Keratinocyte (primary cell): ENCODE measurements at regions not wholly inside any gene's neighbourhood (a gene's known extent, or its start where the extent isn't known, plus 50 kb on each side); places are given as distances from the start of the nearest gene placed in this dataset.
"Not testable (repeated sequence)": the region's sequence is repeated elsewhere in the genome, so short reads cannot be mapped to it uniquely, and the experiment has no call there.

Experiments
- DNase-seq: peaks from one replicate; pipeline ENCODE4 v3.0.0-alpha.2; 2011; ENCODE audit warnings: low read depth, missing footprints, low spot score
- FAIRE-seq: peaks from 2 replicates; lab custom pipeline; 2011; peaks lifted over from hg19 to GRCh38; lab: Jason Lieb, UNC
- H2AFZ ChIP-seq: 2 replicates; pipeline ENCODE4 v1.6.0; 2012; ENCODE audit warnings: low read length, control low read depth, inconsistent platforms; ENCODE audit not compliant: control insufficient read depth
- H3K27ac ChIP-seq: 2 replicates; pipeline ENCODE4 v1.5.1; 2011; ENCODE audit warnings: low read length; ENCODE audit not compliant: control insufficient read depth, insufficient read depth
- H3K27me3 ChIP-seq: 3 replicates; pipeline ENCODE4 v1.6.0; 2011; ENCODE audit warnings: low read length; ENCODE audit not compliant: control insufficient read depth, insufficient read depth; ENCODE audit errors: extremely low read depth
- H3K36me3 ChIP-seq, 2 experiments: 2 replicates in 1 of 2; 3 replicates in 1 of 2; pipeline ENCODE4 v1.5.1; 2011; ENCODE audit warnings: low read length in 2 of 2, mild to moderate bottlenecking in 1 of 2; ENCODE audit not compliant: control insufficient read depth in 2 of 2, insufficient read depth in 2 of 2; ENCODE audit errors: extremely low read depth in 1 of 2
- H3K4me1 ChIP-seq: 3 replicates; pipeline ENCODE4 v1.5.1; 2011; ENCODE audit warnings: low read length; ENCODE audit not compliant: control insufficient read depth, insufficient read depth; ENCODE audit errors: extremely low read depth
- H3K4me2 ChIP-seq: 3 replicates; pipeline ENCODE4 v1.6.0; 2011; ENCODE audit warnings: low read depth, low read length; ENCODE audit not compliant: control insufficient read depth, insufficient read depth; ENCODE audit errors: extremely low read depth
- H3K4me3 ChIP-seq, 3 experiments: fragments of 200-600 bp in 1 of 3; sonication (generic) in 1 of 3; 2 replicates in 2 of 3; 3 replicates in 1 of 3; pipeline ENCODE4 v1.5.1; 2011 to 2016; ENCODE audit warnings: low read length in 3 of 3, mild to moderate bottlenecking in 3 of 3, control low read depth in 2 of 3, inconsistent platforms in 1 of 3, low read depth in 1 of 3, mixed read lengths in 1 of 3, mixed run types in 1 of 3, moderate library complexity in 1 of 3; ENCODE audit not compliant: control insufficient read depth in 2 of 3, insufficient read depth in 2 of 3; ENCODE audit errors: extremely low read depth in 1 of 3
- H3K79me2 ChIP-seq: 2 replicates; pipeline ENCODE4 v1.6.0; 2012; ENCODE audit warnings: low read length; ENCODE audit not compliant: control insufficient read depth, insufficient read depth
- H3K9ac ChIP-seq: 3 replicates; pipeline ENCODE4 v1.6.0; 2011; ENCODE audit warnings: low read length; ENCODE audit not compliant: control insufficient read depth, insufficient read depth; ENCODE audit errors: extremely low read depth
- H3K9me1 ChIP-seq: 3 replicates; pipeline ENCODE4 v1.6.0; 2011; ENCODE audit warnings: low read length; ENCODE audit not compliant: control insufficient read depth, insufficient read depth; ENCODE audit errors: extremely low read depth
- H3K9me3 ChIP-seq: 2 replicates; pipeline ENCODE4 v1.5.1; 2012; ENCODE audit warnings: low read depth, low read length; ENCODE audit not compliant: control insufficient read depth
- H4K20me1 ChIP-seq: 3 replicates; pipeline ENCODE4 v1.6.0; 2011; ENCODE audit warnings: low read length; ENCODE audit not compliant: control insufficient read depth, insufficient read depth; ENCODE audit errors: extremely low read depth
- CTCF ChIP-seq, 3 experiments: IDR thresholded peaks in 1 of 3; conservative IDR thresholded peaks in 1 of 3; optimal IDR thresholded peaks in 1 of 3; 2 replicates in 2 of 3; 3 replicates in 1 of 3; pipeline versions ENCODE3 to v1.5.1; 2011; ENCODE audit warnings: low read length in 3 of 3, mild to moderate bottlenecking in 3 of 3, moderate library complexity in 2 of 3, control low read depth in 1 of 3, inconsistent platforms in 1 of 3; ENCODE audit not compliant: insufficient read depth in 2 of 3; ENCODE audit errors: extremely low read depth in 1 of 3
- EZH2 ChIP-seq: IDR thresholded peaks from one replicate; pipeline ENCODE4 v1.6.1; 2012; ENCODE audit warnings: inconsistent platforms, mild to moderate bottlenecking, low read length, moderate library complexity
- dilution Hi-C: fragments of 300-500 bp; cut with MboI; formaldehyde crosslinking; loops from one replicate; pipeline ENCODE4 v1.7.0; 2020; ENCODE audit warnings: low sequenced_read_pairs; ENCODE audit not compliant: extremely low pct_ligation_motif_present

GRCh38 chr11:105357764-105358163, 218.2 kb upstream of the CARD18 start:
- Histone ChIP-seq H3K36me3 (no peaks in the 10 kb centered on the region), H3K27me3 (no peaks in the 10 kb centered on the region), H3K4me3 (no peak overlapping the region), H3K9ac (no peak overlapping the region), H4K20me1 (no peaks in the 10 kb centered on the region), H3K27ac (no peak overlapping the region), H3K4me1 (peaks cover 5% of the 10 kb centered on the region), H2AFZ (no peak overlapping the region), H3K9me1 (no peaks in the 10 kb centered on the region), H3K4me2 (no peak overlapping the region), H3K9me3 (no peaks in the 10 kb centered on the region), H3K79me2 (no peaks in the 10 kb centered on the region)
- dilution Hi-C loops = no loop called here
- no peak for DNase-seq
- no peak for TF ChIP-seq CTCF (optimal IDR thresholded peaks at IDR 0.05 in 1 of 3, IDR thresholded peaks at IDR 0.05 in 1 of 3, conservative IDR thresholded peaks at IDR 0.05 in 1 of 3; ENCODE audit: extremely low read depth in 1 of 3, insufficient read depth in 2 of 3, low read length in 3 of 3)
- FAIRE-seq = no peak

DNA sequence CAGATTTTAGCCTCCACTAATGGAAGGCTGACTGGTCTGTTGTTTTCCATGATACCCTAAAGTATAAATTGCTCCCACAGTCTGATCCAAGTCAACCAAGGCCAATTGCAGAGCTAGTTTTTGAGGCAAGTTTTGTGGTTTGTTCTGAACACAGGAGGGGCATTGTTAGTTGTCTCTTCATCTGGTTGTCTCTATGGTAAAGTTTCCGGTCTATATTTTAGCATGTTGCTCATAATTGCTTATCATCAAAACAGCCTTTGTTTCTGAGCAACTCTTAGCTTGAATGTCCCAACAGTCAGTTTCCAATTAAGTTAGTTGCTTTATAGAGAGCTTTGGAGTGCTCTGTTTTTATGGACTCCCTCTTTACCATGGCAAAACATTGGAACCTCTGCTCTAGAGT, 217.6 kb upstream of the CARD18 start:
- Histone ChIP-seq H3K4me1 (peaks cover 5% of the 10 kb centered on the region), H3K9me3 (no peaks in the 10 kb centered on the region), H3K9ac (no peak overlapping the region), H2AFZ (no peak overlapping the region), H3K4me2 (no peak overlapping the region), H3K9me1 (no peaks in the 10 kb centered on the region), H3K4me3 (no peak overlapping the region), H3K27me3 (no peaks in the 10 kb centered on the region), H4K20me1 (no peaks in the 10 kb centered on the region), H3K27ac (no peak overlapping the region), H3K36me3 (no peaks in the 10 kb centered on the region), H3K79me2 (no peaks in the 10 kb centered on the region)
- DNase-seq = no peak
- FAIRE-seq = no peak
- no peak for TF ChIP-seq CTCF (optimal IDR thresholded peaks at IDR 0.05 in 1 of 3, IDR thresholded peaks at IDR 0.05 in 1 of 3, conservative IDR thresholded peaks at IDR 0.05 in 1 of 3; ENCODE audit: extremely low read depth in 1 of 3, insufficient read depth in 2 of 3, low read length in 3 of 3)
- TF ChIP-seq EZH2 = no peak
- dilution Hi-C loops = no loop called here

GRCh38 chr11:105349867-105350266, 210.3 kb upstream of the CARD18 start:
- H3K79me2 ChIP-seq, H3K9me1 ChIP-seq, H3K27ac ChIP-seq, H3K4me2 ChIP-seq, FAIRE-seq, H3K9me3 ChIP-seq, H3K4me1 ChIP-seq, H3K4me3 ChIP-seq, H3K9ac ChIP-seq, H3K27me3 ChIP-seq, dilution Hi-C loops, H3K36me3 ChIP-seq, H2AFZ ChIP-seq, H4K20me1 ChIP-seq, DNase-seq: not testable (repeated sequence)
